Muscle of arm (tissue), 1 donor: ENCODE measurements at regions not wholly inside any gene's neighbourhood (a gene's known extent, or its start where the extent isn't known, plus 50 kb on each side); places are given as distances from the start of the nearest gene placed in this dataset.
"Not testable (repeated sequence)": the region's sequence is repeated elsewhere in the genome, so short reads cannot be mapped to it uniquely, and the experiment has no call there.

Experiments used
- DNase-seq: peaks from one replicate; pipeline ENCODE4 v3.0.0-alpha.2; 2013

DNA sequence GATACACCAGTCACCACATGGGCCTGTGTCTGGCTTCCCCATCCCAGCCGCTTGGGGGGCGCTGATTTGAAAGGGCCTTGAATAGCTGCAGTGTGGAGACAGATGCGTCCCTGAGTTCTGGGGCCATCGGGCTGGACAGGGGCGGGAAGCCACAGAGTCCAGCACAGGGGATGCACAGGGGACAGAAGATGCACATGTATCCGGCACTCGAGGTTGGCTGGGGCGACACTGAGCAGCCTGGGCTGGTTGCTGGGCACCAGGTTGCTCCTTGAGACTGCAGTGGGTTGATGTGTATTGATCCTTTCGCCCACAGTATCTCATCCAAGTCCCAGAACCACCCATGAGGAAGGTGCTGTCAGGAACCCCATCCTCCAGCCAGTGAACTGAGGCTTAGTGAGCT, 99.3 kb upstream of the SYT13 start:
- no peak for DNase-seq

GRCh38 chr11:45384711-45385241, 98.6 kb upstream of the SYT13 start:
- no peak for DNase-seq

DNA sequence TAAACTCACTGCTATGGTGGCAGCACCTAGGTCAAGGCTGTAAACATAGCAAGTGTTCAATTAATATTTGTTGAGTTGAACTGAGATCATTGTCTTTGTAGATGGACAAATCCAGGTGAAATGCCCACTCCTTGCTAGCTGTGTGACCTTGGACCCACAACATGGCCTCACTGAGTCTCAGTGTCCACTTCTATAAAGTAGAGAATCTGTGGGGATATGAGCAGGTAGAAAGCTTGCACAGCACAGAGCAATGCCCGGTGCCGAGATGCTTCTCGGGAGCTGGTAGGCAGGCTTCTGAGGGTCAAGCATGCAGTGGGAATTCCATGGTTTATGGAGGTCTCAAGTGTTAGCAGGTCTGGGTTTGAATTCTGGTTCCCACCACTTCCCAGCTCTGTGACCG, 97.9 kb upstream of the SYT13 start:
- no peak for DNase-seq

DNA sequence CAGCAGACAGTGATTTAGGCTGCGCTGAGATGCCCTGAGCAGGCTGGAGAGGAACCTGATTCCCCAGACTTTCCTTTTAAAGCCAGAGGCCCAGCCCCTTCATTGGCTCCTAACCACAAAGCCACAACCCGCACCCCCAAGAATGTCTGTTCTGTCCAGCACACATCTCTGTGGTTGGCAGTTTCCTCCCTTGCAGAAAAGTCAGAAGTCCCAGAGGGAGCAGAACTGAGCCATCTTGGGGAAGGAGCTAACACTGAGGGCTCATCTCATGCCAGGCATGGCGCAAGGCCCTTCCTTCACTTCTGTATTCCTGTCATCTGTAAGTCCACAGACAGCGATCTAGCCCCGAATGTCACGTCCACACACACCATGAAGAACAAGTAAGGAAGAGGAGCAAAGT, 97.1 kb upstream of the SYT13 start:
- no peak for DNase-seq

DNA sequence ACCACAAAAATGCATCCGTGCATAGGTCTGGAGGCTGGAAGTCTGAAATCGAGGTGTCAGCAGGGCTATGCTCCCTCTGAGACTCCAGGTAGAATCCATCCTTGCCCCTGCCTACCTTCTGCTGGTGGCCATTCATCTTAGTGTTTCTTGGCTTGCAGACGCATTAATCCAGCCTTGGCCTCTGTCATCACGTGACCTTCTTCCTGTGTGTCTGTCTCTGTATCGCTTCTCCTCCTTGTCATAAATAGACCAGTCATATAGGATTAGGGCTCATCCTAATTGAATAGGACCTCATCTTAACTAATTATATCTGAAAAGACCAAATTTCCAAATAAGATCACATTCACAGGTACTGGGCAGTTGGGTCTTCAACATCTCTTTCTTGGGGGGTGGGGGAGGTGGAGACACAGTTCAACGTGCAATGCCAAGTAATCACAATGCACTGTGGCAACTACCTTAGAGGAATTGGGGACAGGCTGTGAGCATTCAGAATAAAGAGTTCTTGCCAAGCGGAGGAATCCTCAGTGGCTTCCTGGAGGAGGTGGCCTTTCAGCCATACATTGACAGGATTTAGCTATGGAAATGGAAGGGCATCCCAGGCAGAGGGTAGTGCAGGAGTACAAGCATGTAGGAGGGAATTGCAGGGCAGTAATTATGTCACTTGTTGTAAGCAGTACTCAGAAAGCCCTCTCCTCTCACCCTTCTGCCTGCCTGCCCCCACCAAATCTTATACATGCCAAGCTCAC, 96.2 kb upstream of the SYT13 start:
- DNase-seq = no peak

- no peak for DNase-seq
Observed at GRCh38 chr11:45379162-45379863, 93.2 kb upstream of the SYT13 start.

DNA sequence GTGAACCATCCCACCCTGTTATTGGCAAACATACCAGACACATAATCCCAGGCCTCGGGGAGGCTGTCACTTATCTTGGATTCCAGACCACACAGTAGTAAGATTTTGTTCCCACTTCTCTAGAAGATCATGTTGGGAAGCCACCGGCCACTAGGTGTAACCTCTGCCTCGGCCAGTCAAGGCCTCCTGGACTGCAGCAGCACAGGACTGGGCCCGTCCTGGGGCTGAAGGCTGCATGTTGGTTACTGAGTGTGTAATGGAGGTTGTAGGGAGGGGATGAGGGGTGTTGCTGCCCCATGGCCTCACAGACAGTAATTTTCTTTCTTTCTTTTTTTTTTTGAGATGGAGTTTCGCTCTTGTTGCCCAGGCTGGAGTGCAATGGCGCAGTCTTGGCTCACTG, 92.4 kb upstream of the SYT13 start:
- no peak for DNase-seq

- peak; percentile 25 for DNase-seq
Observed at GRCh38 chr11:45374653-45375059, 88.5 kb upstream of the SYT13 start.

- DNase-seq = no peak
Observed at GRCh38 chr11:45374130-45374529, 88.0 kb upstream of the SYT13 start.

DNA sequence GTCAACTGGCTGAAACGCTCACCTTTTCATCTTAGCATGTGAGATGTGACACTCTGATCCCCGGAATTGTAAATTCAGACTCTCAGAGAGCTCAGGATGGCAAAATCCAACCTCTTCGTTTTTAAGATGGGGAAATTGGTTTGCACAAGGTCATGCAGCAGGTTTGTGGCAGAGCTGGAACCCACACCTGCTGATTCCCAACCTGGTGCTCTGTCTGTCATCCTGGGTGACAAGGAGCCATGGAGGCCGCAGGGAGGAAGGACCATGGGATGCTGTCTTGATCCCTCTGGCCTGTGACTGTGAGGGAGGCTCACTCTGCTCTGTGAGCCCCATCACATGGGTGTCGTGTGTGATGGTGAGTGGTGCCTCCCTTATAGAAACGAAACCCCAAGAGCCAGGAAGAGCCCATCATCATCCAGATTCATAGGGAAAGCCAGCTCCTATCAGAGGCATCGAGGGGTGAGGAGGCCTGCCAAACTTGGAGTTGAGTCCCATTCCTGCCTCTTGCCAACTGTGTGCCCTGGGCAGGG, 87.4 kb upstream of the SYT13 start:
- no peak for DNase-seq

GRCh38 chr11:45372414-45372813, 86.3 kb upstream of the SYT13 start:
- DNase-seq = not testable (repeated sequence)

- peak; percentile 53 for DNase-seq
Observed at GRCh38 chr11:45371251-45372115, 85.3 kb upstream of the SYT13 start.

DNA sequence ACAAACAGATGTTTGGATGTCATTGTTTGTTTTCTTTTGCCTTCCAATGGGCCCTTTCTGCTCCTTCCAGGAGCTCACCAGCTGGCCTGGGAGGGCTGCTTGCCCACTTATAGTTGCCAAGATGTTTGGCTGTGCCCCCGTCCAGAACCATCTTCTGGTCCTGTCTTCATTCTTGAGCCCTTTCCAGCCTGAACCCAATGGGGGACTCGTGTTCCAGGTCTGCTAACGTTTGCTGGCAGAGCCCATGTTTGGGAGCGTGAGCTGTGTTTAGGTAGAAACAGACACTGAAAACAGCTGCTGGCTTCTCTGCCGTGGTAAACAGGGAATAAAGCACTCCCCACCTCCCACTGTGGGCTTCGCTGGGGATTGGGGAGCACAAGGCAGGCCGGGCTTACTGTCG, 83.2 kb upstream of the SYT13 start:
- DNase-seq = no peak

DNA sequence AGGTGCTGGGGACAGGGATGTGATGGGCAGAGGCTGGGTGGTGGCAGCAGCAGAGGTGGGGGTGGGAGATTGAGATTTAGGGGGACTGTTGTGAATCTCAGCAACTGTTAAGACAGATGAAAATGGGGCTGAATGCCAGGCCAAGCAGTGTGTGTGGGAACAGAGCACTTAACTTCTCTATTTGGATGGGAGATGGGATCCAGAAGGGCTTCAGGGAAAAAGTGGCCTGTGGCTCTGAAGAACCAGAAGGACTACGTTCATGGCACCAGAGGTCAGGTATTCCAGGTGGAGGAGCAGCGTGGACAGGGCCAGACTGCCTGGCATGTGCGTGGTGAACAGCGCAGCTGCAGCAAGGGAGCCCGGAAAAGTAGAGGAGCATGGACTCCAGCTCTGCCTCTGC, 82.6 kb upstream of the SYT13 start:
- no peak for DNase-seq

DNA sequence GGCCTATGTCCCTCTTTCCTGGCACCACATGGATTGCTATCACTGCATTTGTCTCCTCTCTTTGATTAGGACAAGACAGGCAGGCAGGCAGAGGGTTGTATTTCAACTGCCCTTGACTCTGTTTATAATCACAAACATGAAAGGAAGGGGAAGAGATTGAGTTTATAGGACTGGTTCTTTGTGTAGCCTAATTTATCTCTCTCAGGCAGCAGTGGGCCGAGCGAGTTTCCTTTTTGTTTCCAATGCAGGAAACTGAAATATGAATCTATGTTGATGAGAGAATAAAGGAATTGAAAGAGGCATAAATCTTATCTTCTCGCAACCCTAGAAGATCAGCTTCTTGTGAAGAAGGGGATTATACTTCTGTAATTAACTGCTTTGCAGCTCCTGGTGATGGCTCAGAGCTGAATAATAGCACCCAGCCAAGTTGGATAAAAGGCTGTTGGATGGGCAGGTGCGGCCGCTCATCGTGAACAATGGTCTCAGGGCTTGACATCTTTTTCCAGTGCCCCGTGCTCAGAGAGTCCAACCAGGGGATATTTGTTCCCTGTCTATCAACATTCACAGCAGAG, 80.6 kb upstream of the SYT13 start:
- no peak for DNase-seq

DNA sequence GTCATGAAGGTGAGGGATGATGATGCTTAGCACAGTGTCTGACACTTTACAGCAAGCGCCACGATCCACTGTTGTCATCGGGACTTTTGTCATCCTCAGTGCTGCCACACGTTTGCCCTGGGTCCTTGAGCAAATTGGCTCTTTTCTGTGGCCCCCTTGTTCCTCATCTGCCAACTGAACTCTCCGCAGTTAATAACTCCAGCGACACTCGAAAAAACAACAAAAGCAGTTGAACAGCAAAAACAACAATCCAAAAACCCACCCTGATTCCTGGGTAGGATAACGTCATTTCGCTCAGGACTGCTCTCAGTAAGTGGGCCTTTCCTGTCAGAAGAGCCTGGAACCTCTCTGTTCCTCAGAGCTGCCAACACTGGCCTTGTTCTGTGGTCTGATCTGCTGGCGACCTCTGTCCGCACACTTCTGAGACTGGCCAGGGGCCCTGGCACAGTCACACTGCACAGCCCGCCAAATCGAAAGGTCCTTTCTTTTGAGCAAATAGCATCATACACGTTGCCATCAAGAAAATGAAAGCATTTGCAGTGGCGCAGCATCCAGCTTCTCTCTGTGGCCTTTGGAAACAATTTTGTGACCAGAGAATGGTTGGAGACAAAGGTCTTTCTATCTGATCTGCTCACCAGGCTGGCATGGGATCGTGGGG, 79.9 kb upstream of the SYT13 start:
- no peak for DNase-seq

- no peak for DNase-seq
Observed at GRCh38 chr11:45362636-45363035, 76.5 kb upstream of the SYT13 start.

DNA sequence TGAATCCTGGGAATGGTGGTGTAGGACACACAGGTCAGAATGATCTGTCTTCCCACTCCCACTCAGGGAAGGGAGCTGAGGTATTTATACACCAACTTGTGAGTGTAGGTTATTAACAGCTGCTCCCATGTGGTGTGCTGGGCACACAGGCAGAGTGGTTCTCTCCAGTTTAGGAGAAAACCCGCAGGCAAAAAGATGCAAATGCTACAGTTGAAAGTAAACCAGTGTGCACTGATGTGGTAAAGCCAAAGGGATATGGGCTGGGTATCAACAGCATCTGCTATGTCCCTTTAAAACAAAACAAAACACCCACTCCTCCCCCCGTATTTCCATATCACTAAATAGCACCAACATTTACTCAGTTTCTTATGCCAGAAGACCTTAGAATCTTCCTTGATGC, 75.4 kb upstream of the SYT13 start:
- no peak for DNase-seq

DNA sequence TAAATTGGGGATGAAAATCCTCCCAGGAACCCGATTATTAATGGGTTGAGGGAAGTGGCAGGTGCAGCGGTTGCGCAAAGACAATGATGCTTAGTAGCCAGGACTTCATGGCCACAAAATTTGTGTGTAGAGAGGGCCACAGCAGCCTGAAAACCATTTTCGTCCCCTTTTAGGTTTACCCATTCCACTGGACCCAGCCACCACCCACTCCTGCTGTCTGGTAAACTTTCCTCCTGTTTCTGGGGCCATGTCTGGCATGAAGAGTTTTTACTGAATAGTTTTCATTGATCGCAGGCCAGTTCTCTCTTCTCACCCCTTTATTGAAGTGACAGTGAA, 69.5 kb upstream of the SYT13 start:
- no peak for DNase-seq

- peak; percentile 92 for DNase-seq
Observed at GRCh38 chr11:45354976-45355705, 69.0 kb upstream of the SYT13 start.

- DNase-seq = no peak
Observed at GRCh38 chr11:45348729-45349128, 62.6 kb upstream of the SYT13 start.
